HFF-Myc (cell line): ENCODE measurements at regions not wholly inside any gene's neighbourhood (a gene's known extent, or its start where the extent isn't known, plus 50 kb on each side); places are given as distances from the start of the nearest gene placed in this dataset.
"Not testable (repeated sequence)": the region's sequence is repeated elsewhere in the genome, so short reads cannot be mapped to it uniquely, and the experiment has no call there.

Source experiments
- DNase-seq: peaks from one replicate; pipeline ENCODE4 v3.0.0-alpha.2; 2011; ENCODE audit warnings: low read depth; ENCODE audit errors: extremely low read depth
- H3K4me3 ChIP-seq: replicated peaks from 2 replicates; pipeline ENCODE4 v1.5.1; 2011; ENCODE audit warnings: low read depth, mild to moderate bottlenecking, control low read depth, low read length
- TF ChIP-seq, protein P1 (sequence below): IDR thresholded peaks from 2 replicates; pipeline ENCODE4 v1.5.1; 2012; ENCODE audit warnings: mild to moderate bottlenecking, low read depth, low read length, control low read depth; ENCODE audit errors: missing control alignments

- TF ChIP-seq, protein P1, sequence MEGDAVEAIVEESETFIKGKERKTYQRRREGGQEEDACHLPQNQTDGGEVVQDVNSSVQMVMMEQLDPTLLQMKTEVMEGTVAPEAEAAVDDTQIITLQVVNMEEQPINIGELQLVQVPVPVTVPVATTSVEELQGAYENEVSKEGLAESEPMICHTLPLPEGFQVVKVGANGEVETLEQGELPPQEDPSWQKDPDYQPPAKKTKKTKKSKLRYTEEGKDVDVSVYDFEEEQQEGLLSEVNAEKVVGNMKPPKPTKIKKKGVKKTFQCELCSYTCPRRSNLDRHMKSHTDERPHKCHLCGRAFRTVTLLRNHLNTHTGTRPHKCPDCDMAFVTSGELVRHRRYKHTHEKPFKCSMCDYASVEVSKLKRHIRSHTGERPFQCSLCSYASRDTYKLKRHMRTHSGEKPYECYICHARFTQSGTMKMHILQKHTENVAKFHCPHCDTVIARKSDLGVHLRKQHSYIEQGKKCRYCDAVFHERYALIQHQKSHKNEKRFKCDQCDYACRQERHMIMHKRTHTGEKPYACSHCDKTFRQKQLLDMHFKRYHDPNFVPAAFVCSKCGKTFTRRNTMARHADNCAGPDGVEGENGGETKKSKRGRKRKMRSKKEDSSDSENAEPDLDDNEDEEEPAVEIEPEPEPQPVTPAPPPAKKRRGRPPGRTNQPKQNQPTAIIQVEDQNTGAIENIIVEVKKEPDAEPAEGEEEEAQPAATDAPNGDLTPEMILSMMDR: no peak
- DNase-seq: no peak
Observed at GRCh38 chr3:127441764-127442163, 148.8 kb downstream of the TPRA1 start.

GRCh38 chr3:127440384-127440783, 150.1 kb downstream of the TPRA1 start:
- DNase-seq: no peak
- TF ChIP-seq, protein P1: no peak
- no peak overlapping the region for H3K4me3 ChIP-seq

More at GRCh38 chr3:127441764-127442163, 148.8 kb downstream of the TPRA1 start:
- H3K4me3 ChIP-seq: no peak overlapping the region

DNA sequence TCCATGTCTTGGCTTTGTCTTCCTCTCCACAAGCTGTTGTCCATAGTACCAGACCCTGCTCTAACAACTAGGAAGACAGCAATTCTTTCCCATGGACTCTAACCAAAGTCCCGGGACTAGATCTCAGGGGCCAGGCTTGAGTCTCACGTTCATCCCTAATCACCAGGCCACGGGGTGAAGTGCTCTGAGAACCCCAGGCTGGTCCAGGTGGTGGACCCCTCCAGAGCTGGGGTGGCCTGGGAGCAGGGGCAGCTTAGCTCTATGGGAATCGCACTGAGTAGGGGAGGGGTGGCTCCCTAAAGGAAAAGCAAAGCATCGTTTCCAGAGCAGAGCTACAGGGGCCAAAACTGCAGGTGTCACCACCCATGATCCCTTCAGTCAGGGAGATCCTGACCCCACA, 150.9 kb downstream of the TPRA1 start:
- TF ChIP-seq, protein P1: no peak
- no peak for DNase-seq
- H3K4me3 ChIP-seq: no peak overlapping the region

- TF ChIP-seq, protein P1: no peak
- no peak overlapping the region for H3K4me3 ChIP-seq
- DNase-seq: no peak
Observed at GRCh38 chr3:127438951-127439350, 151.1 kb upstream of the PRR20G start.

GRCh38 chr3:127438371-127438770, 150.5 kb upstream of the PRR20G start:
- no peak for DNase-seq

GRCh38 chr3:127435299-127435698, 147.5 kb upstream of the PRR20G start:
- not testable (repeated sequence) for DNase-seq, H3K4me3 ChIP-seq

More at GRCh38 chr3:127438371-127438770, 150.5 kb upstream of the PRR20G start:
- TF ChIP-seq, protein P1: no peak
- H3K4me3 ChIP-seq: no peak overlapping the region

GRCh38 chr3:127431066-127431465, 143.2 kb upstream of the PRR20G start:
- TF ChIP-seq, protein P1: no peak
- DNase-seq: no peak
- no peak overlapping the region for H3K4me3 ChIP-seq
